H9 (cell line): ENCODE measurements at regions not wholly inside any gene's neighbourhood (a gene's known extent, or its start where the extent isn't known, plus 50 kb on each side); places are given as distances from the start of the nearest gene placed in this dataset.

Experiments used
- DNase-seq: peaks from one replicate; pipeline ENCODE4 v3.0.0-alpha.2; 2017
- H2AFZ ChIP-seq: one replicate; pipeline ENCODE4 v1.6.1; 2013; ENCODE audit warnings: mild to moderate bottlenecking, low read length, control low read depth, moderate library complexity
- H2AK5ac ChIP-seq: 2 replicates; pipeline ENCODE4 v1.6.1; 2013; ENCODE audit warnings: low read length, control low read depth, mixed read lengths; ENCODE audit not compliant: insufficient read length
- H2BK120ac ChIP-seq: one replicate; pipeline ENCODE4 v1.6.1; 2013; ENCODE audit warnings: low read depth, mild to moderate bottlenecking, low read length, control low read depth, inconsistent platforms; ENCODE audit not compliant: poor library complexity, severe bottlenecking
- H2BK12ac ChIP-seq: 2 replicates; pipeline ENCODE4 v1.6.1; 2013; ENCODE audit warnings: low read length, control low read depth, mixed read lengths, low read depth; ENCODE audit not compliant: insufficient read length
- H2BK15ac ChIP-seq: 2 replicates; pipeline ENCODE4 v1.6.1; 2013; ENCODE audit warnings: low read depth, low read length, control low read depth
- H2BK20ac ChIP-seq: one replicate; pipeline ENCODE4 v1.6.1; 2013; ENCODE audit warnings: low read depth, mild to moderate bottlenecking, low read length, control low read depth, inconsistent platforms; ENCODE audit not compliant: poor library complexity, severe bottlenecking
- H2BK5ac ChIP-seq: 2 replicates; pipeline ENCODE4 v1.6.1; 2013; ENCODE audit warnings: low read length, control low read depth, mixed read lengths; ENCODE audit not compliant: insufficient read length
- H3K14ac ChIP-seq: 2 replicates; pipeline ENCODE4 v1.6.1; 2013; ENCODE audit warnings: low read length, control low read depth; ENCODE audit not compliant: insufficient read depth
- H3K18ac ChIP-seq: 2 replicates; pipeline ENCODE4 v1.6.1; 2013; ENCODE audit warnings: low read depth, mild to moderate bottlenecking, mixed read lengths, low read length, control low read depth; ENCODE audit not compliant: insufficient read length
- H3K23ac ChIP-seq: 2 replicates; pipeline ENCODE4 v1.6.1; 2013; ENCODE audit warnings: low read length, control low read depth, mixed read lengths, low read depth; ENCODE audit not compliant: insufficient read length
- H3K23me2 ChIP-seq: 2 replicates; pipeline ENCODE4 v1.6.1; 2013; ENCODE audit warnings: low read depth, mild to moderate bottlenecking, mixed read lengths, low read length, control low read depth; ENCODE audit not compliant: insufficient read length, poor library complexity, severe bottlenecking
- H3K27ac ChIP-seq: 2 replicates; pipeline ENCODE4 v1.5.1; 2013; ENCODE audit warnings: low read length, control low read depth, mixed read lengths, low read depth; ENCODE audit not compliant: insufficient read length
- H3K27me3 ChIP-seq: 2 replicates; pipeline ENCODE4 v1.6.1; 2013; ENCODE audit warnings: low read length, control low read depth, inconsistent platforms; ENCODE audit not compliant: insufficient read depth
- H3K4ac ChIP-seq: 2 replicates; pipeline ENCODE4 v1.6.1; 2013; ENCODE audit warnings: low read depth, mild to moderate bottlenecking, control low read depth, inconsistent platforms, low read length, moderate library complexity
- H3K4me1 ChIP-seq: 2 replicates; pipeline ENCODE4 v1.6.1; 2013; ENCODE audit warnings: low read length, control low read depth, inconsistent platforms; ENCODE audit not compliant: insufficient read depth
- H3K4me2 ChIP-seq: 2 replicates; pipeline ENCODE4 v1.6.1; 2013; ENCODE audit warnings: low read length, control low read depth, mixed read lengths; ENCODE audit not compliant: insufficient read length, insufficient read depth
- H3K56ac ChIP-seq: 2 replicates; pipeline ENCODE4 v1.6.1; 2013; ENCODE audit warnings: low read depth, mild to moderate bottlenecking, mixed read lengths, low read length, control low read depth; ENCODE audit not compliant: insufficient read length
- H3K79me1 ChIP-seq: 2 replicates; pipeline ENCODE4 v1.6.1; 2013; ENCODE audit warnings: low read depth, mild to moderate bottlenecking, moderate library complexity, low read length, control low read depth, inconsistent platforms; ENCODE audit not compliant: insufficient read depth, poor library complexity, severe bottlenecking
- H3K79me2 ChIP-seq: 2 replicates; pipeline ENCODE4 v1.6.1; 2013; ENCODE audit warnings: low read length, control low read depth, inconsistent platforms; ENCODE audit not compliant: insufficient read depth
- H3K9ac ChIP-seq: 2 replicates; pipeline ENCODE4 v1.6.1; 2013; ENCODE audit warnings: low read length, control low read depth, mixed read lengths; ENCODE audit not compliant: insufficient read length; ENCODE audit errors: extremely low read depth
- H3K9me3 ChIP-seq: one replicate; pipeline ENCODE4 v1.6.1; 2013; ENCODE audit warnings: low read depth, low read length, inconsistent platforms; ENCODE audit not compliant: control insufficient read depth
- H3T11ph ChIP-seq: one replicate; pipeline ENCODE4 v1.6.1; 2013; ENCODE audit warnings: mild to moderate bottlenecking, low read length, control low read depth, inconsistent platforms
- H4K20me1 ChIP-seq: one replicate; pipeline ENCODE4 v1.6.1; 2013; ENCODE audit not compliant: control insufficient read depth, insufficient read length, insufficient read depth
- H4K5ac ChIP-seq: 2 replicates; pipeline ENCODE4 v1.6.1; 2013; ENCODE audit warnings: low read depth, mild to moderate bottlenecking, mixed read lengths, low read length, control low read depth; ENCODE audit not compliant: insufficient read length
- H4K8ac ChIP-seq: replicated peaks from 2 replicates; pipeline ENCODE4 v1.6.1; 2013; ENCODE audit warnings: low read length, control low read depth, mixed read lengths, low read depth; ENCODE audit not compliant: insufficient read length
- H4K91ac ChIP-seq: 2 replicates; pipeline ENCODE4 v1.6.1; 2013; ENCODE audit warnings: low read depth, mild to moderate bottlenecking, moderate library complexity, mixed read lengths, low read length, control low read depth; ENCODE audit not compliant: insufficient read length
- H3K27ac Mint-ChIP-seq, 3 experiments: 2 replicates in 2 of 3; 3 replicates in 1 of 3; pipeline ENCODE4 v1.8.0; 2020 to 2021; ENCODE audit warnings: mixed read lengths in 3 of 3, mild to moderate bottlenecking in 1 of 3, moderate library complexity in 1 of 3
- H3K27me3 Mint-ChIP-seq: 2 replicates; pipeline ENCODE4 v1.8.0; 2021; ENCODE audit warnings: low read depth, mild to moderate bottlenecking, moderate library complexity, mixed read lengths
- H3K36me3 Mint-ChIP-seq, 3 experiments: 2 replicates in 2 of 3; 3 replicates in 1 of 3; pipeline ENCODE4 v1.8.0; 2020 to 2021; ENCODE audit warnings: low read depth in 3 of 3, mixed read lengths in 3 of 3; ENCODE audit not compliant: insufficient read depth in 1 of 3
- H3K4me1 Mint-ChIP-seq, 2 experiments: 2 replicates each; pipeline ENCODE4 v1.8.0; 2020; ENCODE audit warnings: mixed read lengths in 2 of 2
- H3K4me3 Mint-ChIP-seq, 2 experiments: 2 replicates in 1 of 2; 3 replicates in 1 of 2; pipeline ENCODE4 v1.8.0; 2020 to 2021; ENCODE audit warnings: mild to moderate bottlenecking in 2 of 2, mixed read lengths in 2 of 2, moderate library complexity in 1 of 2
- H3K9me3 Mint-ChIP-seq, 2 experiments: 2 replicates in 1 of 2; 3 replicates in 1 of 2; pipeline ENCODE4 v1.8.0; 2020; ENCODE audit warnings: mild to moderate bottlenecking in 2 of 2, mixed read lengths in 2 of 2, moderate library complexity in 1 of 2
- WGBS: extraction: QIAGEN DNeasy Blood & Tissue Kit; methylation state at CpG from one replicate; pipeline ENCODE4 v1.1.7; 2013; ENCODE audit warnings: missing lambda C conversion rate, low lambda C conversion rate, mixed read lengths; ENCODE audit not compliant: insufficient read length; ENCODE audit errors: extremely low coverage; 5-methylcytosine and 5-hydroxymethylcytosine counted together
- TF ChIP-seq, protein P1 (sequence below): fragments of 200-600 bp; sonication (generic); conservative IDR thresholded peaks from 3 replicates; pipeline ENCODE4 v1.8.0; 2021; ENCODE audit warnings: antibody characterized with exemption, mild to moderate bottlenecking

- Histone ChIP-seq H3K9ac (no peak overlapping the region), H3K4ac (no peak overlapping the region), H4K8ac (no peak overlapping the region), H4K91ac (no peak overlapping the region), H3K4me2 (no peak overlapping the region), H3K14ac (no peak overlapping the region), H3K18ac (no peak overlapping the region), H3K79me2 (no peaks in the 10 kb centered on the region), H2AK5ac (no peak overlapping the region), H2AFZ (no peak overlapping the region), H3T11ph (no peak overlapping the region), H3K23me2 (no peaks in the 10 kb centered on the region), H2BK12ac (no peak overlapping the region), H3K9me3 (no peaks in the 10 kb centered on the region), H3K27me3 (no peaks in the 10 kb centered on the region), H3K4me1 (no peaks in the 10 kb centered on the region), H4K5ac (no peak overlapping the region), H2BK15ac (no peak overlapping the region), H3K56ac (no peak overlapping the region), H2BK120ac (no peak overlapping the region), H3K23ac (no peak overlapping the region), H2BK5ac (no peak overlapping the region), H4K20me1 (no peaks in the 10 kb centered on the region), H3K27ac (no peak overlapping the region), H2BK20ac (no peak overlapping the region), H3K79me1 (no peaks in the 10 kb centered on the region)
- DNase-seq = no peak
- H3K27me3 Mint-ChIP-seq = no peaks in the 10 kb centered on the region; the same call in 1 of the 2 replicates
- H3K36me3 Mint-ChIP-seq = no peaks in the 10 kb centered on the region
- no CpG with 5 or more reads among the region's 5 CpGs for WGBS
- H3K27ac Mint-ChIP-seq = no peak overlapping the region; a peak in 1 of 7 replicates
- H3K4me1 Mint-ChIP-seq = peaks cover 5 to 9% of the 10 kb centered on the region in 2 experiments
- TF ChIP-seq, protein P1, sequence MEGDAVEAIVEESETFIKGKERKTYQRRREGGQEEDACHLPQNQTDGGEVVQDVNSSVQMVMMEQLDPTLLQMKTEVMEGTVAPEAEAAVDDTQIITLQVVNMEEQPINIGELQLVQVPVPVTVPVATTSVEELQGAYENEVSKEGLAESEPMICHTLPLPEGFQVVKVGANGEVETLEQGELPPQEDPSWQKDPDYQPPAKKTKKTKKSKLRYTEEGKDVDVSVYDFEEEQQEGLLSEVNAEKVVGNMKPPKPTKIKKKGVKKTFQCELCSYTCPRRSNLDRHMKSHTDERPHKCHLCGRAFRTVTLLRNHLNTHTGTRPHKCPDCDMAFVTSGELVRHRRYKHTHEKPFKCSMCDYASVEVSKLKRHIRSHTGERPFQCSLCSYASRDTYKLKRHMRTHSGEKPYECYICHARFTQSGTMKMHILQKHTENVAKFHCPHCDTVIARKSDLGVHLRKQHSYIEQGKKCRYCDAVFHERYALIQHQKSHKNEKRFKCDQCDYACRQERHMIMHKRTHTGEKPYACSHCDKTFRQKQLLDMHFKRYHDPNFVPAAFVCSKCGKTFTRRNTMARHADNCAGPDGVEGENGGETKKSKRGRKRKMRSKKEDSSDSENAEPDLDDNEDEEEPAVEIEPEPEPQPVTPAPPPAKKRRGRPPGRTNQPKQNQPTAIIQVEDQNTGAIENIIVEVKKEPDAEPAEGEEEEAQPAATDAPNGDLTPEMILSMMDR = no peak
- H3K9me3 Mint-ChIP-seq = no peaks in the 10 kb centered on the region
- no peak overlapping the region for H3K4me3 Mint-ChIP-seq
Measured at GRCh38 chr16:25344006-25344405, 86.4 kb upstream of the ZKSCAN2 start.
